Activated CD8-positive, alpha-beta memory T cell treated with anti-CD3 and anti-CD28 coated beads, Interleukin-2, amount 50 U/mL, for 24 hours (primary cell): ENCODE measurements at regions not wholly inside any gene's neighbourhood (a gene's known extent, or its start where the extent isn't known, plus 50 kb on each side); places are given as distances from the start of the nearest gene placed in this dataset.
"Not testable (repeated sequence)": the region's sequence is repeated elsewhere in the genome, so short reads cannot be mapped to it uniquely, and the experiment has no call there.

Experiments
- DNase-seq: peaks from one replicate; pipeline ENCODE4 v3.0.0-alpha.2; 2020; ENCODE audit errors: extremely low read depth

GRCh38 chr11:37908219-37908548 lies 1310.1 kb upstream of the RAG2 start:
- no peak for DNase-seq

- DNase-seq: no peak
Observed at GRCh38 chr11:37907436-37908218, 1309.6 kb upstream of the RAG2 start.

GRCh38 chr11:37905707-37906417 lies 1307.8 kb upstream of the RAG2 start:
- no peak for DNase-seq

GRCh38 chr11:37896016-37896415 lies 1298.0 kb upstream of the RAG2 start:
- no peak for DNase-seq

- DNase-seq: no peak
Observed at GRCh38 chr11:37881741-37882140, 1283.7 kb upstream of the RAG2 start.

- no peak for DNase-seq
Observed at GRCh38 chr11:37861671-37862070, 1263.6 kb upstream of the RAG2 start.

GRCh38 chr11:37858806-37859537 lies 1260.9 kb upstream of the RAG2 start:
- not testable (repeated sequence) for DNase-seq

- DNase-seq: no peak
Observed at GRCh38 chr11:37858398-37858797, 1260.4 kb upstream of the RAG2 start.

- no peak for DNase-seq
Observed at GRCh38 chr11:37857726-37858125, 1259.7 kb upstream of the RAG2 start.

- no peak for DNase-seq
Observed at GRCh38 chr11:37849706-37850105, 1251.7 kb upstream of the RAG2 start.

GRCh38 chr11:37843603-37844002 lies 1245.6 kb upstream of the RAG2 start:
- DNase-seq: no peak

- no peak for DNase-seq
Observed at GRCh38 chr11:37841016-37841415, 1243.0 kb upstream of the RAG2 start.

GRCh38 chr11:37840345-37840744 lies 1242.3 kb upstream of the RAG2 start:
- not testable (repeated sequence) for DNase-seq

- DNase-seq: no peak
Observed at GRCh38 chr11:37830529-37830928, 1232.5 kb upstream of the RAG2 start.

- DNase-seq: no peak
Observed at GRCh38 chr11:37817727-37818270, 1219.8 kb upstream of the RAG2 start.

GRCh38 chr11:37812281-37812880 lies 1214.3 kb upstream of the RAG2 start:
- DNase-seq: no peak

GRCh38 chr11:37811349-37811748 lies 1213.3 kb upstream of the RAG2 start:
- DNase-seq: no peak

GRCh38 chr11:37804666-37805065 lies 1206.6 kb upstream of the RAG2 start:
- no peak for DNase-seq

- DNase-seq: no peak
Observed at GRCh38 chr11:37788141-37788877, 1190.3 kb upstream of the RAG2 start.

GRCh38 chr11:37786214-37786755 lies 1188.2 kb upstream of the RAG2 start:
- DNase-seq: no peak

- DNase-seq: no peak
Observed at GRCh38 chr11:37774441-37774840, 1176.4 kb upstream of the RAG2 start.
